ENCODE measurements at regions not wholly inside any gene's neighbourhood (a gene's known extent, or its start where the extent isn't known, plus 50 kb on each side); places are given as distances from the start of the nearest gene placed in this dataset.
A peak's percentile ranks its signal among the peaks of the same experiment; 100 is the strongest.

DNA sequence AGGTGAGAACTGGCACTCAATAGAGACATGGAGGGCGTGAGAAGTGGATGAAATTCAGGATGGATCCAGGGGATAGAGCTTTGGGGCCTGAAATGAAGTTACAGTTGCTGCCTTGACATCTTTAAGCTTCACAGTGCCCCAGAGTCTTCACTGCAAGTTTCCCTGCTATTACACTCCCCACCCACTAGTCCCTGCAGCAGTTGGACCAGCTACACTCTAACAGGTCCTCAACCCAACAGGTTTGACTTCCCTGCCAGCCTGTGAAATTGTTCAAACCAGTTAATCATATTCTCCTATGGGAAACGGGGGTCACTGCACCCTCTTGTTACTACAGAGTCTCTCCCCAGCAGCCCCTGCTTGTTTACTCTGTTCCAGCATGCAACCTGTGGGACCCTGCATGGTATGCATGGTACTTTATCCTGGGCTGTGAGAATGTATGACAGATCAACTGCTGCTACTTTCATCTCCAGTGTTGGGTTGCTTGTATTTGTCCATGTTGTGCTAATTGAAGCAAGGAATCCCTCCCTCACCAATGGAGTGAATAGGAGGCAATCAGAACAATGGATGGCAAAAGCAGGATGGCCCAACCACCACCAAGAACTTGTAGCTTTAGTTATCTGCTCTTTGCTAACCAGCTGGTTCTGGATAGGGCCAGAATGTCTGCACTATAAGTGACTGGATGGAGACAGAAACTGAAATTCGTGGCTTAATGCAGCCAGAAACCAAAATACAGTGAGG, 314.2 kb downstream of the OLFM4 start:
- Histone ChIP-seq H4K20me1 (replicated peaks in 1 of 2; ENCODE audit: control insufficient read depth in 1 of 2, insufficient read depth in 2 of 2, low read length in 2 of 2) (no peaks in the 10 kb centered on the region), H3K4me2 (ENCODE audit: insufficient read depth in 1 of 2, low read depth in 2 of 2, low read length in 2 of 2) (peak overlapping the region; percentile 54 to 59), H2AFZ (ENCODE audit: low read length) (no peak overlapping the region), H4K91ac (replicated peaks; ENCODE audit: insufficient read length, low read length) (peak overlapping the region; percentile 80), H2BK5ac (ENCODE audit: low read depth, low read length) (no peak overlapping the region), H3K79me2 (ENCODE audit: control insufficient read depth in 1 of 2, insufficient read depth in 2 of 2, low read length in 2 of 2) (no peaks in the 10 kb centered on the region), H3K27ac (ENCODE audit: low read depth, low read length) (peak overlapping the region; percentile 44; the same call in 1 of the 2 replicates), H3K4me1 (replicated peaks in 1 of 4; ENCODE audit: control insufficient read depth in 3 of 4, insufficient read depth in 4 of 4, low read length in 3 of 4) (peaks cover 5 to 15% (median 10%) of the 10 kb centered on the region in 4 experiments), H4K8ac (ENCODE audit: extremely low read depth, insufficient read depth, low read length) (no peak overlapping the region), H3K36me3 (ENCODE audit: control insufficient read depth in 2 of 4, insufficient read depth in 4 of 4, low read length in 3 of 4) (no peaks in the 10 kb centered on the region), H3K18ac (ENCODE audit: extremely low read depth, low read length) (peak overlapping the region; percentile 80; the same call in 1 of the 2 replicates), H2BK12ac (ENCODE audit: low read depth, low read length) (peak overlapping the region; percentile 75; the same call in 1 of the 2 replicates), H2BK120ac (replicated peaks; ENCODE audit: low read depth, low read length) (peak overlapping the region; percentile 85), H3K4ac (replicated peaks; ENCODE audit: insufficient read length, low read depth, low read length) (no peak overlapping the region), H2BK20ac (ENCODE audit: low read length) (peak overlapping the region; percentile 53; the same call in 1 of the 2 replicates), H4K5ac (ENCODE audit: insufficient read length, low read depth, low read length) (peak overlapping the region; percentile 24), H3K23me2 (ENCODE audit: low read depth, low read length) (peaks cover 7% of the 10 kb centered on the region; the same call in 1 of the 2 replicates), H3K9ac (replicated peaks in 1 of 4; ENCODE audit: extremely low read depth in 1 of 4, low read depth in 3 of 4, low read length in 3 of 4) (peak overlapping the region in 1 of 4 experiments; percentile 0; a peak in 1 of 7 replicates), H2BK15ac (ENCODE audit: low read length) (no peak overlapping the region), H3K14ac (ENCODE audit: insufficient read length) (no peak overlapping the region), H2AK5ac (ENCODE audit: low read depth, low read length) (peak overlapping the region; percentile 0; the same call in 1 of the 2 replicates), H3K56ac (replicated peaks; ENCODE audit: insufficient read length, low read depth, low read length) (no peak overlapping the region), H3K27me3 (replicated peaks in 1 of 4; ENCODE audit: control insufficient read depth in 3 of 4, extremely low read depth in 1 of 4, insufficient read depth in 3 of 4, low read length in 3 of 4) (peaks cover 7 to 46% (median 29%) of the 10 kb centered on the region in 4 experiments; a peak in 6 of 7 replicates), H3K9me3 (ENCODE audit: insufficient read depth in 2 of 2, low read depth in 1 of 2, low read length in 1 of 2) (no peaks in the 10 kb centered on the region; a peak in 1 of 4 replicates), H3K23ac (ENCODE audit: insufficient read length) (no peak overlapping the region), H3K4me3 (ENCODE audit: extremely low read depth in 1 of 4, insufficient read depth in 2 of 4, low read depth in 3 of 4, low read length in 4 of 4) (peak overlapping the region in 2 of 4 experiments; percentile 10 to 40; a peak in 3 of 8 replicates), H3K79me1 (ENCODE audit: low read depth, low read length) (no peaks in the 10 kb centered on the region)
- no peak for FAIRE-seq
- peak in 1 of 2 experiments; percentile 46 for DNase-seq (ENCODE audit: low read depth in 1 of 2, low spot score in 2 of 2)
- ChIA-PET CTCF (ENCODE audit: partially characterized antibody) (interaction anchor here (0.9 to 1.6 kb wide), 8 partner anchors 10 to 167 kb away, joined by 3 to 7 read pairs (median 4); no protein-coding TSS in a partner anchor), POLR2A (ENCODE audit: partially characterized antibody) (interaction anchor here (0.7 kb wide), 1 partner anchor 1306 kb away, joined by 3 read pairs; no protein-coding TSS in a partner anchor)
- TF ChIP-seq SP4 (IDR thresholded peaks at IDR 0.05; ENCODE audit: low read length) (no peak), SIRT6 (IDR thresholded peaks at IDR 0.05; ENCODE audit: low read length) (no peak), ASH2L (IDR thresholded peaks at IDR 0.05; ENCODE audit: low read length) (peak; percentile 74), GABPA (IDR thresholded peaks at IDR 0.05; ENCODE audit: borderline replicate concordance, insufficient read depth, low read length) (no peak), TEAD4 (IDR thresholded peaks at IDR 0.05; ENCODE audit: low read depth, low read length) (peak; percentile 45; the same call in 1 of the 2 replicates), SIN3A (conservative IDR thresholded peaks at IDR 0.05 in 1 of 2, IDR thresholded peaks at IDR 0.05 in 1 of 2; ENCODE audit: low read depth in 1 of 2, low read length in 2 of 2) (no peak), POLR2AphosphoS5 (IDR thresholded peaks at IDR 0.05; ENCODE audit: low read depth, low read length) (no peak), CREB1 (IDR thresholded peaks at IDR 0.05) (0 out of 2 replicates have a peak, but pooled peaks have one; percentile 19)
- TF ChIP-seq, protein P1, sequence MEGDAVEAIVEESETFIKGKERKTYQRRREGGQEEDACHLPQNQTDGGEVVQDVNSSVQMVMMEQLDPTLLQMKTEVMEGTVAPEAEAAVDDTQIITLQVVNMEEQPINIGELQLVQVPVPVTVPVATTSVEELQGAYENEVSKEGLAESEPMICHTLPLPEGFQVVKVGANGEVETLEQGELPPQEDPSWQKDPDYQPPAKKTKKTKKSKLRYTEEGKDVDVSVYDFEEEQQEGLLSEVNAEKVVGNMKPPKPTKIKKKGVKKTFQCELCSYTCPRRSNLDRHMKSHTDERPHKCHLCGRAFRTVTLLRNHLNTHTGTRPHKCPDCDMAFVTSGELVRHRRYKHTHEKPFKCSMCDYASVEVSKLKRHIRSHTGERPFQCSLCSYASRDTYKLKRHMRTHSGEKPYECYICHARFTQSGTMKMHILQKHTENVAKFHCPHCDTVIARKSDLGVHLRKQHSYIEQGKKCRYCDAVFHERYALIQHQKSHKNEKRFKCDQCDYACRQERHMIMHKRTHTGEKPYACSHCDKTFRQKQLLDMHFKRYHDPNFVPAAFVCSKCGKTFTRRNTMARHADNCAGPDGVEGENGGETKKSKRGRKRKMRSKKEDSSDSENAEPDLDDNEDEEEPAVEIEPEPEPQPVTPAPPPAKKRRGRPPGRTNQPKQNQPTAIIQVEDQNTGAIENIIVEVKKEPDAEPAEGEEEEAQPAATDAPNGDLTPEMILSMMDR (IDR thresholded peaks at IDR 0.05; ENCODE audit: control extremely low read depth in 1 of 3, insufficient read depth in 1 of 3, low read depth in 1 of 3, low read length in 3 of 3), result peak in 1 of 3 experiments; percentile 31; a peak in 1 of 4 replicates
- WGBS, 2 experiments (ENCODE audit: extremely low coverage in 1 of 2, insufficient coverage in 1 of 2, insufficient read length in 1 of 2, insufficient replicate concordance in 2 of 2, low coverage in 1 of 2, low lambda C conversion rate in 2 of 2, missing lambda C conversion rate in 1 of 2), result 43% methylated on average over 3 of the region's 3 CpGs; no CpG with 5 or more reads in 1 of the 2 experiments
